Kasumi-1 (cell line): ENCODE measurements at regions not wholly inside any gene's neighbourhood (a gene's known extent, or its start where the extent isn't known, plus 50 kb on each side); places are given as distances from the start of the nearest gene placed in this dataset.

Experiments
- DNase-seq, 2 experiments: peaks; one replicate each; lab custom pipeline; 2025; lab: John Stamatoyannopoulos, UW

DNA sequence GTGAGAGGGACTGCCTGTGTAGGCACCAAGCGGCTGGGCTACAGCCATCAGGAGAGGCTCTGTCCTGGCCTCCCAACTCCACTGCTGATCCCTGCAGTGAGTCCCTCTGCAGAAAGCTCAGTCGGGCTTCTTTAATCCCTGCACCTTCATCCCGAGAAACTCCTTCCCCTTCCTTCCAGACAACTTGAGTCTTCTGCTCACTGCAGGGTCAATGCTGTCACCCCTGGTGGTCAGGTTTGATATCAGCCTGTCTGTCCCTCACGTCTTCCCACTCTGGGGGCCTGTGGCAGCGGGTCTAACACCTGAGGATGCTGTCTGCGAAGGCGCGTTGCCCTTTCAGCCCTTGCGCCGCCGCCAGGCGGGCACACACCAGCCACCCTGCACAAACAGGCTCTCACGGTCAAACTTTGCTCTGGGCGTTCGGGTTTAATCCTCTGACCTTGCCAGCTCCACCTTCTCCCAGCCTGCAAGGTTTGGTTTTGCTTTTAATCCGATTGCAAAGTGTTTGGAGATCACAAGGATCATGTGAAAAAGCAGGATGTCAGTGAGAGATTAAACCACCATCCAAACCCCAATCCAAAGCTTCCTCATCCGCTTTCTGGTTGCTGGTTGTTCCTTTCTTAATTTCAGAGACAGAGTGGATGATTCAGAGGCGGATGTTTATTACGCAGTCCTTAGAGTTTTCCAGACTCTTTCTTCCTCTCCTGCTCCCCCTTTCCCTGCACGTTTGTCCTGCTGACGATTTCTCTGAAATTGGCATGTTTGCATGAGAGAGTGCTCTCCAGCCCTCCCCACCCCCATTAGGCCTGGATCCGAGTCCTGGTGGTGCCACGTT is 74.8 kb upstream of the SLC34A2 start:
- no peak for DNase-seq

- no peak for DNase-seq
These were observed 69.6 kb upstream of the SLC34A2 start for GRCh38 chr4:25585901-25586523.

DNA sequence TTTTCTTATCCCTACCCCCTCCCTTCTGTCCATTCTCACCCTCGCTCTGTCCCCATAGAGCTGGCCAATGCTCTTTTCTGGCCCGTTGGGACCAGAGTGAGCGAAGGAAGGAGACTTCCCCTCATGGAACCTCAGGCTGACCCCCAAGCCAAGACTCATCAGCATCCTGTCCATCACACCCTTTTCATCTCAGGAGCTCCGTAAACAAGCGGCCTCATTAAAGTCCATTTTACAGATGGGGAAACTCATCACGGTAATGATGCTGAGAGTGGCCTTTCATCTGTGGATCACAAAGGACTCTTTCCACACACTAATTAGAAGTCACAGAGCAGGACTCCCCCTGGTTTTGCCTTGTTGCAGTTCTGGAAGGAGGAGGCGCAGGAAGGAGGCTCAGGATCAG is 67.4 kb upstream of the SLC34A2 start:
- no peak for DNase-seq

- no peak for DNase-seq
These were observed 65.5 kb upstream of the SLC34A2 start for GRCh38 chr4:25590171-25590570.

DNA sequence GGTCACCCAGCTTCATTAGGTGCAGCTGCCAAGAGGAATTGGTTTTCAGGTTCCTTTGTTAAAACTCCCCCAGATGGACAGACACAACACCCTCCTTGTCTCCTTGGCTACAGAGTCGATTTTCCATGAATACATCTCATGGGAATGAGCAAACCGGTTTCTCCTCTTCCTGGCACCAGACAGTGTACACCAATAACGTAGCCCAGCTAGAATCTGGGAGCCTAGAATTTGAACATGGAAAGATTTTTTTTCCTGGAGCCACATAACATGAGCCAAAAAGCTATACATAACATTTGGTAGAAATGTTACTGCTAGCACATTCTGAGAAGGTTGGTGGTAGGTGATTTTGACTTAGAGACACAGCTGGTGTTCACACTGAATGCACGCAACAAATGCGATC is 62.9 kb upstream of the SLC34A2 start:
- DNase-seq = no peak
